Lower leg skin (tissue), 4 donors: ENCODE measurements at regions not wholly inside any gene's neighbourhood (a gene's known extent, or its start where the extent isn't known, plus 50 kb on each side); places are given as distances from the start of the nearest gene placed in this dataset.
"Not testable (repeated sequence)": the region's sequence is repeated elsewhere in the genome, so short reads cannot be mapped to it uniquely, and the experiment has no call there.

Experiments
- DNase-seq, 2 donors: peaks; one replicate each; pipeline ENCODE4 v3.0.0-alpha.2; 2019; ENCODE audit warnings: low spot score in 2 of 2
- H3K4me3 ChIP-seq: fragments of 200-600 bp; sonication (generic); 2 replicates; pipeline ENCODE4 v1.5.1; 2017; ENCODE audit warnings: mild to moderate bottlenecking, low read depth; ENCODE audit not compliant: poor library complexity, severe bottlenecking
- CTCF ChIP-seq, 3 donors: fragments of 450-650 bp; IDR thresholded peaks; one replicate each; pipeline ENCODE4 v1.5.1; 2016; ENCODE audit warnings: antibody characterized with exemption in 3 of 3, mild to moderate bottlenecking in 3 of 3, moderate library complexity in 2 of 3
- POLR2A ChIP-seq, 2 donors: fragments of 450-650 bp; IDR thresholded peaks; one replicate each; pipeline ENCODE4 v1.6.1; 2016 to 2017; ENCODE audit warnings: antibody characterized with exemption in 2 of 2, mild to moderate bottlenecking in 1 of 2, moderate library complexity in 1 of 2
- WGBS, 2 donors: methylation state at CpG; one replicate each; pipeline ENCODE4 v1.1.5; 2018; 5-methylcytosine and 5-hydroxymethylcytosine counted together
- intact Hi-C: fragments of 100-400 bp; cut with DNase I; formaldehyde crosslinking; loops from one replicate; pipeline ENCODE4 v1.15.0; 2023; ENCODE audit warnings: low total_unique reads

DNA sequence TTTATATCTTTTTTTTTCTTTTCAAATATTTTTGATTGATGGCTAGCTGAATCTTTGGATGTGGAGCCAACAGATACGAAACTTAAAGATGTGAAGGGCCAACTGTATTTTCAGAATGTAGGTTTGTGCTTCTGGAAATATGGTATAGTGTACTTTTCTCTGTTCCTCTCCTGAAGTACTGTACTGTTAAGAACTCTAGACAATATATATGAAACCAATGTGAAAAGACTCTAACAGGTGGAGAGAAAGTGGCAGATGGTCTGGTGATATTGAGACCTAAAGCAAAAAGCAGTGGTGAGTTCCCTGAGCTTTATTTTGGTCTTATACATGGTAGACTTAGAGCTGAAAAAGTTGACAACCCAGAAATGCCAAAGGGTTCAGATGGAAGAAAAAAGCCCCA is 185.0 kb upstream of the GRIN3A start:
- TF ChIP-seq CTCF (IDR thresholded peaks at IDR 0.05): no peak
- TF ChIP-seq POLR2A (IDR thresholded peaks at IDR 0.05): no peak
- DNase-seq: no peak
- WGBS, 2 donors: 83 to 85% methylated on average over 1 of the region's 1 CpG
- intact Hi-C loops: no loop called here
- no peak overlapping the region for H3K4me3 ChIP-seq

DNA sequence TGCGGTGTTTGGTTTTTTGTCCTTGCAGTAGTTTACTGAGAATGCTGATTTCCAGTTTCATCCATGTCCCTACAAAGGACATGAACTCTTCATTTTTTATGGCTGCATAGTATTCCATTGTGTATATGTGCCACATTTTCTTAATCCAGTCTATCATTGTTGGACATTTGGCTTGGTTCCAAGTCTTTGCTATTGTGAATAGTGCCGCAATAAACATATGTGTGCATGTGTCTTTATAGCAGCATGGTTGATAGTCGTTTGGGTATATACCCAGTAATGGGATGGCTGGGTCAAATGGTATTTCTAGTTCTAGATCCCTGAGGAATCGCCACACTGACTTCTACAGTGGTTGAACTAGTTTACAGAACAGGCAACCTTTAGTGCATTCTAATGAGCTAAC is 178.5 kb upstream of the GRIN3A start:
- intact Hi-C loops, H3K4me3 ChIP-seq, DNase-seq: not testable (repeated sequence)
- WGBS, 2 donors: 64 to 97% methylated on average over 3 to 4 of the region's 4 CpGs

GRCh38 chr9:101915482-101915881 is 177.0 kb upstream of the GRIN3A start:
- WGBS, 2 donors: 27 to 30% methylated on average over 1 of the region's 1 CpG

GRCh38 chr9:101912698-101913097 is 174.3 kb upstream of the GRIN3A start:
- WGBS, 2 donors: 20 to 26% methylated on average over 1 of the region's 1 CpG
- TF ChIP-seq POLR2A (IDR thresholded peaks at IDR 0.05) (no peak), CTCF (IDR thresholded peaks at IDR 0.05) (no peak)
- H3K4me3 ChIP-seq: no peak overlapping the region
- DNase-seq: no peak
- intact Hi-C loops: no loop called here

More at GRCh38 chr9:101915482-101915881, 177.0 kb upstream of the GRIN3A start:
- intact Hi-C loops: no loop called here
- no peak for TF ChIP-seq CTCF (IDR thresholded peaks at IDR 0.05)
- no peak for TF ChIP-seq POLR2A (IDR thresholded peaks at IDR 0.05)
- no peak for DNase-seq
- H3K4me3 ChIP-seq: no peak overlapping the region

- intact Hi-C loops: no loop called here
- DNase-seq: no peak
- WGBS, 2 donors: 67 to 79% methylated on average over 2 of the region's 2 CpGs
- no peak for TF ChIP-seq POLR2A (IDR thresholded peaks at IDR 0.05)
- no peak for TF ChIP-seq CTCF (IDR thresholded peaks at IDR 0.05)
- no peak overlapping the region for H3K4me3 ChIP-seq
Observed at GRCh38 chr9:101907466-101907865, 169.0 kb upstream of the GRIN3A start.

GRCh38 chr9:101904845-101905244 is 166.4 kb upstream of the GRIN3A start:
- WGBS, 2 donors: 88 to 90% methylated on average over 1 of the region's 1 CpG
- TF ChIP-seq POLR2A (IDR thresholded peaks at IDR 0.05) (no peak), CTCF (IDR thresholded peaks at IDR 0.05) (no peak)
- intact Hi-C loops: no loop called here
- no peak for DNase-seq
- no peak overlapping the region for H3K4me3 ChIP-seq
